Keratinocyte (primary cell): ENCODE measurements at regions not wholly inside any gene's neighbourhood (a gene's known extent, or its start where the extent isn't known, plus 50 kb on each side); places are given as distances from the start of the nearest gene placed in this dataset.

Experiments
- DNase-seq: peaks from one replicate; pipeline ENCODE4 v3.0.0-alpha.2; 2011; ENCODE audit warnings: low read depth, missing footprints, low spot score
- FAIRE-seq: peaks from 2 replicates; lab custom pipeline; 2011; peaks lifted over from hg19 to GRCh38; lab: Jason Lieb, UNC
- H2AFZ ChIP-seq: 2 replicates; pipeline ENCODE4 v1.6.0; 2012; ENCODE audit warnings: low read length, control low read depth, inconsistent platforms; ENCODE audit not compliant: control insufficient read depth
- H3K27ac ChIP-seq: 2 replicates; pipeline ENCODE4 v1.5.1; 2011; ENCODE audit warnings: low read length; ENCODE audit not compliant: control insufficient read depth, insufficient read depth
- H3K27me3 ChIP-seq: 3 replicates; pipeline ENCODE4 v1.6.0; 2011; ENCODE audit warnings: low read length; ENCODE audit not compliant: control insufficient read depth, insufficient read depth; ENCODE audit errors: extremely low read depth
- H3K36me3 ChIP-seq, 2 experiments: 2 replicates in 1 of 2; 3 replicates in 1 of 2; pipeline ENCODE4 v1.5.1; 2011; ENCODE audit warnings: low read length in 2 of 2, mild to moderate bottlenecking in 1 of 2; ENCODE audit not compliant: control insufficient read depth in 2 of 2, insufficient read depth in 2 of 2; ENCODE audit errors: extremely low read depth in 1 of 2
- H3K4me1 ChIP-seq: 3 replicates; pipeline ENCODE4 v1.5.1; 2011; ENCODE audit warnings: low read length; ENCODE audit not compliant: control insufficient read depth, insufficient read depth; ENCODE audit errors: extremely low read depth
- H3K4me2 ChIP-seq: 3 replicates; pipeline ENCODE4 v1.6.0; 2011; ENCODE audit warnings: low read depth, low read length; ENCODE audit not compliant: control insufficient read depth, insufficient read depth; ENCODE audit errors: extremely low read depth
- H3K4me3 ChIP-seq, 3 experiments: fragments of 200-600 bp in 1 of 3; sonication (generic) in 1 of 3; 2 replicates in 2 of 3; 3 replicates in 1 of 3; pipeline ENCODE4 v1.5.1; 2011 to 2016; ENCODE audit warnings: low read length in 3 of 3, mild to moderate bottlenecking in 3 of 3, control low read depth in 2 of 3, inconsistent platforms in 1 of 3, low read depth in 1 of 3, mixed read lengths in 1 of 3, mixed run types in 1 of 3, moderate library complexity in 1 of 3; ENCODE audit not compliant: control insufficient read depth in 2 of 3, insufficient read depth in 2 of 3; ENCODE audit errors: extremely low read depth in 1 of 3
- H3K79me2 ChIP-seq: 2 replicates; pipeline ENCODE4 v1.6.0; 2012; ENCODE audit warnings: low read length; ENCODE audit not compliant: control insufficient read depth, insufficient read depth
- H3K9ac ChIP-seq: 3 replicates; pipeline ENCODE4 v1.6.0; 2011; ENCODE audit warnings: low read length; ENCODE audit not compliant: control insufficient read depth, insufficient read depth; ENCODE audit errors: extremely low read depth
- H3K9me1 ChIP-seq: 3 replicates; pipeline ENCODE4 v1.6.0; 2011; ENCODE audit warnings: low read length; ENCODE audit not compliant: control insufficient read depth, insufficient read depth; ENCODE audit errors: extremely low read depth
- H3K9me3 ChIP-seq: 2 replicates; pipeline ENCODE4 v1.5.1; 2012; ENCODE audit warnings: low read depth, low read length; ENCODE audit not compliant: control insufficient read depth
- H4K20me1 ChIP-seq: 3 replicates; pipeline ENCODE4 v1.6.0; 2011; ENCODE audit warnings: low read length; ENCODE audit not compliant: control insufficient read depth, insufficient read depth; ENCODE audit errors: extremely low read depth
- CTCF ChIP-seq, 3 experiments: IDR thresholded peaks in 1 of 3; conservative IDR thresholded peaks in 1 of 3; optimal IDR thresholded peaks in 1 of 3; 2 replicates in 2 of 3; 3 replicates in 1 of 3; pipeline versions ENCODE3 to v1.5.1; 2011; ENCODE audit warnings: low read length in 3 of 3, mild to moderate bottlenecking in 3 of 3, moderate library complexity in 2 of 3, control low read depth in 1 of 3, inconsistent platforms in 1 of 3; ENCODE audit not compliant: insufficient read depth in 2 of 3; ENCODE audit errors: extremely low read depth in 1 of 3
- EZH2 ChIP-seq: IDR thresholded peaks from one replicate; pipeline ENCODE4 v1.6.1; 2012; ENCODE audit warnings: inconsistent platforms, mild to moderate bottlenecking, low read length, moderate library complexity
- dilution Hi-C: fragments of 300-500 bp; cut with MboI; formaldehyde crosslinking; loops from one replicate; pipeline ENCODE4 v1.7.0; 2020; ENCODE audit warnings: low sequenced_read_pairs; ENCODE audit not compliant: extremely low pct_ligation_motif_present

- FAIRE-seq, result no peak
Measured at GRCh38 chr5:2291146-2291840, 408.6 kb upstream of the IRX4 start.

GRCh38 chr5:2289380-2289779, 406.7 kb upstream of the IRX4 start:
- H3K36me3 ChIP-seq, result no peaks in the 10 kb centered on the region
- dilution Hi-C loops, result no loop called here
- no peak overlapping the region for H3K9ac ChIP-seq
- peaks cover 4% of the 10 kb centered on the region for H3K9me3 ChIP-seq
- H3K27ac ChIP-seq, result no peak overlapping the region
- FAIRE-seq (no peak), DNase-seq (no peak)
- no peaks in the 10 kb centered on the region for H4K20me1 ChIP-seq
- TF ChIP-seq EZH2, result no peak
- no peak for TF ChIP-seq CTCF (optimal IDR thresholded peaks at IDR 0.05 in 1 of 3, IDR thresholded peaks at IDR 0.05 in 1 of 3, conservative IDR thresholded peaks at IDR 0.05 in 1 of 3; ENCODE audit: extremely low read depth in 1 of 3, insufficient read depth in 2 of 3, low read length in 3 of 3)
- no peaks in the 10 kb centered on the region for H3K4me1 ChIP-seq
- no peaks in the 10 kb centered on the region for H3K27me3 ChIP-seq
- no peaks in the 10 kb centered on the region for H3K79me2 ChIP-seq
- H3K9me1 ChIP-seq, result no peaks in the 10 kb centered on the region
- H2AFZ ChIP-seq, result no peak overlapping the region
- no peak overlapping the region for H3K4me3 ChIP-seq
- H3K4me2 ChIP-seq, result no peak overlapping the region

More at GRCh38 chr5:2291146-2291840, 408.6 kb upstream of the IRX4 start:
- Histone ChIP-seq H3K79me2 (no peaks in the 10 kb centered on the region), H3K9me1 (no peaks in the 10 kb centered on the region), H3K9me3 (peaks cover 2% of the 10 kb centered on the region), H3K27ac (no peak overlapping the region), H3K9ac (no peak overlapping the region), H3K27me3 (no peaks in the 10 kb centered on the region), H3K4me3 (no peak overlapping the region), H4K20me1 (no peaks in the 10 kb centered on the region), H3K4me2 (no peak overlapping the region), H3K4me1 (no peaks in the 10 kb centered on the region), H2AFZ (no peak overlapping the region), H3K36me3 (no peaks in the 10 kb centered on the region)
- DNase-seq, result no peak
- dilution Hi-C loops, result no loop called here
- TF ChIP-seq CTCF (optimal IDR thresholded peaks at IDR 0.05 in 1 of 3, IDR thresholded peaks at IDR 0.05 in 1 of 3, conservative IDR thresholded peaks at IDR 0.05 in 1 of 3; ENCODE audit: extremely low read depth in 1 of 3, insufficient read depth in 2 of 3, low read length in 3 of 3) (no peak), EZH2 (no peak)
